GM18511 (cell line): ENCODE measurements at regions not wholly inside any gene's neighbourhood (a gene's known extent, or its start where the extent isn't known, plus 50 kb on each side); places are given as distances from the start of the nearest gene placed in this dataset.

Source experiments
- ATAC-seq: cut with Tn5 transposase; IDR thresholded peaks from one replicate; pipeline ENCODE4 v1.9.1; 2021; ENCODE audit warnings: mild to moderate bottlenecking, moderate library complexity; ENCODE audit not compliant: unreplicated experiment

DNA sequence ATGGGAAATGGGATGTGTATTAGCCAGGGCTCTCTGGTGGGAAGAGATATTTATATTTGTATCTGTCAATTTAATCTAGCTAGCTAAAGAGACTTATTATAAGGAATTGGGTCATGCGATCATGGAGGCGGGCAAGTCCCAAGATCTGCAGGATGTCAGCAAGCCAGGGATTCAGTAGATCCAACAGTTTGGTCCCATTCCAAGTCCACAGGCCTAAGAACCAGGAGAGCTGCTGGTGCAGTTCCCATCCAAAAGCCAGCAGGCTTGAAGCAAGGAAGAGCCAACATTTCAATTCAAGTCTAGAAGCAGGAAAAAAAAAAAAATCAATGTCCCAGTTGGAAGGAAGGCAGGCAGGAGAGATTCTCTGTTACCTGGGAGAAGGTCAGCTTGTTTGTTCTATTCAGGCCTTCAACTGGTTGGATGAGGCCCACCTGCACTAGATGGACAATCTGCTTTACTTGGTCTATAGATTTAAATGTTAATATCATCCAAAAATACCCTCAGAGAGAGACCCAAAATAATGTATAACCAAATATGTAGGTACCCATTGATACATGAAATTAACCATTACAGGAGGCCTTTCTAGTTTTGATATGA lies 60.7 kb upstream of the BCAT1 start:
- ATAC-seq, result no peak

DNA sequence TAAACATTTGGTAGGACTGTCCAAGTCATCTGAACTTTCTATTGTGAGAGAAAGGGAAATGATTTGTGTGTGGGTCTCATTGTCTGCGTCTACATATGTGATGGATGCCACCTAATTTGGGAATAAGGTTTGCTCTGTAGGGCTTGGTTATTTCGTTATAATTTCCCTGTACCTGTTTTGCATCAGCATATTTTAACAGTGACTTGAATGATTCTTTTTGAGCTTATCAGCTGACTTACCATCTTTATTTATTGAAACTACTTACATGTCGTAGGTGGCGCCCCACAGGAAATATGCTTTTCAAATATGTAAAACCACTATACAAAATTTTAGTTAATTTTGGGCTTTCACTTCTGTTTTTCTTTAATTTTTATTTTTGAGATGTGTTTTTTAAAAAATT lies 56.5 kb upstream of the BCAT1 start:
- peak; percentile 57 for ATAC-seq

DNA sequence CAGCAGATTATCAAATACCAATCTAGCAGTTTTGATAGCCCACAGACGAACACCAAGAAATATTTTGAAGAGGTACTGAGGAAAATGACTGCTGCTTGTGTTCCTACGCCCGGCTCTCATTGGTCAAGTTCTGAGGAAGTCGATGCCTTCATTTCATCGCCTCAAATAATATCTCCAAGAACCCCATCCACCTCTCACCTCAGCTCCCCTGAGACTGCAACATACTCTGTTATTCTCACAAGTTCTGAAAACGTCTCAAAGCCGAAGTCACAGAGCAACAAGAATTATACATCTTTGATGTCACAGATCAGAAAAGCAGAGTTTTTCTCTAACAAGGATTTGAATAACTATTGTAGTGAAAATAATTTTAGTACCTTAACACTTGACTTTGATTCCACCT lies 55.5 kb upstream of the BCAT1 start:
- ATAC-seq, result peak; percentile 39

- ATAC-seq, result no peak
Observed at GRCh38 chr12:25001311-25001710, 52.4 kb upstream of the BCAT1 start.
